ENCODE measurements at regions not wholly inside any gene's neighbourhood (a gene's known extent, or its start where the extent isn't known, plus 50 kb on each side); places are given as distances from the start of the nearest gene placed in this dataset.

- Mint-ChIP-seq H3K4me1 (no peaks in the 10 kb centered on the region), H3K27ac (no peak overlapping the region), H3K36me3 (no peaks in the 10 kb centered on the region), H3K4me3 (no peak overlapping the region), H3K27me3 (no peaks in the 10 kb centered on the region), H3K9me3 (no peaks in the 10 kb centered on the region)
Observed at GRCh38 chr5:165576678-165577275, 2071.4 kb downstream of the MAT2B start.

- Mint-ChIP-seq H3K27ac (no peak overlapping the region), H3K9me3 (no peaks in the 10 kb centered on the region), H3K4me3 (no peak overlapping the region), H3K27me3 (no peaks in the 10 kb centered on the region), H3K36me3 (no peaks in the 10 kb centered on the region), H3K4me1 (no peaks in the 10 kb centered on the region)
Observed at GRCh38 chr5:165579911-165580310, 2074.5 kb downstream of the MAT2B start.

- no peaks in the 10 kb centered on the region for H3K27me3 Mint-ChIP-seq
- no peak overlapping the region for H3K4me3 Mint-ChIP-seq
- no peaks in the 10 kb centered on the region for H3K9me3 Mint-ChIP-seq
- H3K27ac Mint-ChIP-seq = no peak overlapping the region
- no peaks in the 10 kb centered on the region for H3K36me3 Mint-ChIP-seq
- H3K4me1 Mint-ChIP-seq = no peaks in the 10 kb centered on the region
Observed at GRCh38 chr5:165594693-165595092, 2089.3 kb downstream of the MAT2B start.

GRCh38 chr5:165602529-165602928 lies 2097.1 kb downstream of the MAT2B start:
- Mint-ChIP-seq H3K4me1 (no peaks in the 10 kb centered on the region), H3K4me3 (no peak overlapping the region), H3K36me3 (no peaks in the 10 kb centered on the region), H3K9me3 (peaks cover 12% of the 10 kb centered on the region), H3K27me3 (no peaks in the 10 kb centered on the region), H3K27ac (no peak overlapping the region)

GRCh38 chr5:165607026-165607425 lies 2101.6 kb downstream of the MAT2B start:
- H3K27me3 Mint-ChIP-seq = no peaks in the 10 kb centered on the region
- H3K9me3 Mint-ChIP-seq = peaks cover 4% of the 10 kb centered on the region
- H3K4me3 Mint-ChIP-seq = no peak overlapping the region
- H3K27ac Mint-ChIP-seq = no peak overlapping the region
- no peaks in the 10 kb centered on the region for H3K4me1 Mint-ChIP-seq
- no peaks in the 10 kb centered on the region for H3K36me3 Mint-ChIP-seq

GRCh38 chr5:165609871-165610270 lies 2104.5 kb downstream of the MAT2B start:
- Mint-ChIP-seq H3K4me3 (no peak overlapping the region), H3K4me1 (no peaks in the 10 kb centered on the region), H3K36me3 (no peaks in the 10 kb centered on the region), H3K9me3 (peaks cover 4% of the 10 kb centered on the region), H3K27ac (no peak overlapping the region), H3K27me3 (no peaks in the 10 kb centered on the region)

GRCh38 chr5:165616490-165617405 lies 2111.3 kb downstream of the MAT2B start:
- no peaks in the 10 kb centered on the region for H3K27me3 Mint-ChIP-seq

GRCh38 chr5:165617491-165617890 lies 2112.1 kb downstream of the MAT2B start:
- Mint-ChIP-seq H3K9me3 (peaks cover 6% of the 10 kb centered on the region), H3K4me1 (no peaks in the 10 kb centered on the region), H3K27ac (no peak overlapping the region), H3K27me3 (no peaks in the 10 kb centered on the region), H3K4me3 (no peak overlapping the region), H3K36me3 (no peaks in the 10 kb centered on the region)

More at GRCh38 chr5:165616490-165617405, 2111.3 kb downstream of the MAT2B start:
- H3K36me3 Mint-ChIP-seq = no peaks in the 10 kb centered on the region
- no peak overlapping the region for H3K27ac Mint-ChIP-seq
- peaks cover 6% of the 10 kb centered on the region for H3K9me3 Mint-ChIP-seq
- no peak overlapping the region for H3K4me3 Mint-ChIP-seq
- H3K4me1 Mint-ChIP-seq = no peaks in the 10 kb centered on the region

GRCh38 chr5:165620394-165620793 lies 2115.0 kb downstream of the MAT2B start:
- H3K27ac Mint-ChIP-seq = no peak overlapping the region
- no peak overlapping the region for H3K4me3 Mint-ChIP-seq
- no peaks in the 10 kb centered on the region for H3K27me3 Mint-ChIP-seq
- H3K4me1 Mint-ChIP-seq = no peaks in the 10 kb centered on the region
- no peaks in the 10 kb centered on the region for H3K36me3 Mint-ChIP-seq
- H3K9me3 Mint-ChIP-seq = peaks cover 6% of the 10 kb centered on the region

GRCh38 chr5:165622864-165623536 lies 2117.6 kb downstream of the MAT2B start:
- Mint-ChIP-seq H3K4me1 (no peaks in the 10 kb centered on the region), H3K9me3 (peaks cover 15% of the 10 kb centered on the region), H3K36me3 (no peaks in the 10 kb centered on the region), H3K27me3 (no peaks in the 10 kb centered on the region), H3K4me3 (no peak overlapping the region), H3K27ac (no peak overlapping the region)

GRCh38 chr5:165624166-165624946 lies 2118.9 kb downstream of the MAT2B start:
- H3K9me3 Mint-ChIP-seq = peaks cover 15% of the 10 kb centered on the region
- no peak overlapping the region for H3K4me3 Mint-ChIP-seq
- no peaks in the 10 kb centered on the region for H3K27me3 Mint-ChIP-seq
- H3K27ac Mint-ChIP-seq = no peak overlapping the region
- H3K4me1 Mint-ChIP-seq = no peaks in the 10 kb centered on the region
- no peaks in the 10 kb centered on the region for H3K36me3 Mint-ChIP-seq

GRCh38 chr5:165626161-165626560 lies 2120.7 kb downstream of the MAT2B start:
- Mint-ChIP-seq H3K27ac (no peak overlapping the region), H3K9me3 (peaks cover 11% of the 10 kb centered on the region)

GRCh38 chr5:165627548-165628170 lies 2122.2 kb downstream of the MAT2B start:
- no peaks in the 10 kb centered on the region for H3K36me3 Mint-ChIP-seq
- no peaks in the 10 kb centered on the region for H3K4me1 Mint-ChIP-seq
- H3K27me3 Mint-ChIP-seq = no peaks in the 10 kb centered on the region
- H3K4me3 Mint-ChIP-seq = no peak overlapping the region
- no peak overlapping the region for H3K27ac Mint-ChIP-seq
- H3K9me3 Mint-ChIP-seq = peaks cover 9% of the 10 kb centered on the region

More at GRCh38 chr5:165626161-165626560, 2120.7 kb downstream of the MAT2B start:
- Mint-ChIP-seq H3K4me3 (no peak overlapping the region), H3K27me3 (no peaks in the 10 kb centered on the region), H3K4me1 (no peaks in the 10 kb centered on the region), H3K36me3 (no peaks in the 10 kb centered on the region)

GRCh38 chr5:165630261-165630778 lies 2124.9 kb downstream of the MAT2B start:
- Mint-ChIP-seq H3K4me3 (no peak overlapping the region), H3K36me3 (no peaks in the 10 kb centered on the region), H3K27ac (no peak overlapping the region), H3K27me3 (no peaks in the 10 kb centered on the region), H3K4me1 (no peaks in the 10 kb centered on the region), H3K9me3 (peaks cover 9% of the 10 kb centered on the region)

- no peaks in the 10 kb centered on the region for H3K36me3 Mint-ChIP-seq
- H3K9me3 Mint-ChIP-seq = peaks cover 9% of the 10 kb centered on the region
- no peaks in the 10 kb centered on the region for H3K4me1 Mint-ChIP-seq
- H3K27me3 Mint-ChIP-seq = no peaks in the 10 kb centered on the region
- H3K27ac Mint-ChIP-seq = no peak overlapping the region
- no peak overlapping the region for H3K4me3 Mint-ChIP-seq
Observed at GRCh38 chr5:165631235-165631634, 2125.8 kb downstream of the MAT2B start.
